MM.1S (cell line): ENCODE measurements at regions not wholly inside any gene's neighbourhood (a gene's known extent, or its start where the extent isn't known, plus 50 kb on each side); places are given as distances from the start of the nearest gene placed in this dataset.

ENCODE experiments used
- CTCF ChIP-seq: fragments of 300-600 bp; sonication (generic); IDR thresholded peaks from 2 replicates; pipeline ENCODE4 v1.5.1; 2016; ENCODE audit warnings: antibody characterized with exemption, low read length, mixed read lengths
- EZH2 ChIP-seq: fragments of 300-600 bp; sonication (generic); optimal IDR thresholded peaks from 2 replicates; pipeline ENCODE3; 2017; ENCODE audit warnings: low read depth, mild to moderate bottlenecking, antibody characterized with exemption, low read length, mixed read lengths

DNA sequence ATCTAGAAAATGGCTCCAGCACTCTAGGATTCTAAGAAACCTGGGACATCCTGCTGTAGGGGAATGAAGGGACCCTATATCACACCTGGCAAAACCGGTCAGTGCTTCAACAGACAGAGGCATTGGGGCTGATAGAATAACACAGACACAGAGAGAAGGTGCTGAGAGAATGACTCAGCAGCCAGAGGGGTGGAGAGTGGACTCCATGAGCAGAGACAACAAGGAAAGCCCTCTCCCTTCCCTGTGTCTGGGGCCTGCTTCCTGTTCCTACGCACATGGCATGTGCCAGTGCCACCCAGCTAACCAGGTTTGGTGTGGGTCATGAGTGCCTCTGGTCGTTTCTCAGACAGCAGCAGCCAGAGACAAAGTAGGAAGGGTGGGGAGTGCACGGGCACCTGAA, 140.3 kb downstream of the CCT6B start:
- TF ChIP-seq EZH2 (no peak), CTCF (no peak)
